Peyer's patch (tissue), 4 donors: ENCODE measurements at regions not wholly inside any gene's neighbourhood (a gene's known extent, or its start where the extent isn't known, plus 50 kb on each side); places are given as distances from the start of the nearest gene placed in this dataset.

Experiments
- CTCF ChIP-seq, 6 experiments: fragments of 450-650 bp in 4 of 6; fragments of 200-600 bp in 2 of 6; sonication (generic) in 1 of 6; IDR thresholded peaks; one replicate each; pipeline ENCODE4 v1.5.1; 2017 to 2019; ENCODE audit warnings: antibody characterized with exemption in 6 of 6, mild to moderate bottlenecking in 3 of 6, moderate library complexity in 1 of 6
- POLR2A ChIP-seq, 2 donors: fragments of 450-650 bp; IDR thresholded peaks; one replicate each; pipeline ENCODE4 v1.5.1; 2017; ENCODE audit warnings: antibody characterized with exemption in 2 of 2, mild to moderate bottlenecking in 2 of 2, moderate library complexity in 2 of 2

GRCh38 chr3:71991046-71991445 lies 206.1 kb upstream of the PROK2 start:
- TF ChIP-seq POLR2A (IDR thresholded peaks at IDR 0.05) = no peak
- TF ChIP-seq CTCF (IDR thresholded peaks at IDR 0.05) = no peak
